BJ (cell line): ENCODE measurements at regions not wholly inside any gene's neighbourhood (a gene's known extent, or its start where the extent isn't known, plus 50 kb on each side); places are given as distances from the start of the nearest gene placed in this dataset.

Experiments
- CTCF ChIA-PET: fragments of 350-600 bp; formaldehyde crosslinking; extraction: SDS; loops from one replicate; lab custom pipeline; 2021; ENCODE audit warnings: antibody characterized with exemption, inconsistent platforms; lab: Yijun Ruan, JAX
- POLR2A ChIA-PET: fragments of 300-600 bp; sonication (Branson Sonifier 250); formaldehyde crosslinking; extraction: SDS; loops from one replicate; lab custom pipeline; 2021; ENCODE audit warnings: antibody characterized with exemption; lab: Charles Lee
- DNase-seq: peaks from one replicate; pipeline ENCODE4 v3.0.0-alpha.2; 2011; ENCODE audit warnings: low read depth
- H3K27me3 ChIP-seq: 2 replicates; pipeline ENCODE4 v1.6.0; 2011; ENCODE audit warnings: low read length; ENCODE audit not compliant: control insufficient read depth, insufficient read depth
- H3K36me3 ChIP-seq: 2 replicates; pipeline ENCODE4 v1.5.1; 2011; ENCODE audit warnings: low read length; ENCODE audit not compliant: control insufficient read depth, insufficient read depth
- H3K4me3 ChIP-seq: 2 replicates; pipeline ENCODE4 v1.5.1; 2011; ENCODE audit warnings: low read depth, mild to moderate bottlenecking, control low read depth, low read length
- CTCF ChIP-seq: IDR thresholded peaks from 2 replicates; pipeline ENCODE4 v1.5.1; 2011; ENCODE audit warnings: low read depth, mild to moderate bottlenecking, control low read depth, inconsistent platforms, low read length, moderate library complexity; ENCODE audit not compliant: insufficient read depth

- DNase-seq, result no peak
- Histone ChIP-seq H3K36me3 (no peaks in the 10 kb centered on the region), H3K4me3 (no peak overlapping the region), H3K27me3 (no peaks in the 10 kb centered on the region)
- no peak for TF ChIP-seq CTCF
- ChIA-PET CTCF (interaction anchor here (0.7 kb wide), 1 partner anchor 24 kb away, joined by 4 read pairs; no protein-coding TSS in a partner anchor), POLR2A (no interaction called here)
Observed at GRCh38 chr1:167145965-167146364, 52.1 kb downstream of the STYXL2 start.

- Histone ChIP-seq H3K4me3 (no peak overlapping the region), H3K27me3 (no peaks in the 10 kb centered on the region), H3K36me3 (no peaks in the 10 kb centered on the region)
- no peak for DNase-seq
- no peak for TF ChIP-seq CTCF
- ChIA-PET POLR2A (no interaction called here), CTCF (interaction anchor here (0.7 kb wide), 1 partner anchor 25 kb away, joined by 4 read pairs; no protein-coding TSS in a partner anchor)
Observed at GRCh38 chr1:167146903-167147539, 53.1 kb downstream of the STYXL2 start.

- POLR2A ChIA-PET, result no interaction called here
- Histone ChIP-seq H3K36me3 (no peaks in the 10 kb centered on the region), H3K4me3 (no peak overlapping the region), H3K27me3 (no peaks in the 10 kb centered on the region)
- CTCF ChIA-PET, result no interaction called here
- TF ChIP-seq CTCF, result no peak
- DNase-seq, result no peak
Observed at GRCh38 chr1:167148421-167148820, 54.5 kb downstream of the STYXL2 start.

- no peak for TF ChIP-seq CTCF
- no peak for DNase-seq
- POLR2A ChIA-PET, result no interaction called here
- Histone ChIP-seq H3K27me3 (no peaks in the 10 kb centered on the region), H3K36me3 (no peaks in the 10 kb centered on the region), H3K4me3 (no peak overlapping the region)
- CTCF ChIA-PET, result no interaction called here
Observed at GRCh38 chr1:167149793-167150491, 56.1 kb downstream of the STYXL2 start.

GRCh38 chr1:167150492-167150833 lies 56.6 kb downstream of the STYXL2 start:
- H3K36me3 ChIP-seq, result no peaks in the 10 kb centered on the region
- ChIA-PET POLR2A (no interaction called here), CTCF (no interaction called here)
- no peak for TF ChIP-seq CTCF
- DNase-seq, result no peak
- no peaks in the 10 kb centered on the region for H3K27me3 ChIP-seq
- H3K4me3 ChIP-seq, result no peak overlapping the region
